Activated CD4-positive, alpha-beta T cell treated with anti-CD3 and anti-CD28 coated beads, Interleukin-2, amount 50 U/mL, for 48 hours (primary cell): ENCODE measurements at regions not wholly inside any gene's neighbourhood (a gene's known extent, or its start where the extent isn't known, plus 50 kb on each side); places are given as distances from the start of the nearest gene placed in this dataset.

Experiments used
- DNase-seq, 2 experiments: peaks; one replicate each; pipeline ENCODE4 v3.0.0-alpha.2; 2020

DNA sequence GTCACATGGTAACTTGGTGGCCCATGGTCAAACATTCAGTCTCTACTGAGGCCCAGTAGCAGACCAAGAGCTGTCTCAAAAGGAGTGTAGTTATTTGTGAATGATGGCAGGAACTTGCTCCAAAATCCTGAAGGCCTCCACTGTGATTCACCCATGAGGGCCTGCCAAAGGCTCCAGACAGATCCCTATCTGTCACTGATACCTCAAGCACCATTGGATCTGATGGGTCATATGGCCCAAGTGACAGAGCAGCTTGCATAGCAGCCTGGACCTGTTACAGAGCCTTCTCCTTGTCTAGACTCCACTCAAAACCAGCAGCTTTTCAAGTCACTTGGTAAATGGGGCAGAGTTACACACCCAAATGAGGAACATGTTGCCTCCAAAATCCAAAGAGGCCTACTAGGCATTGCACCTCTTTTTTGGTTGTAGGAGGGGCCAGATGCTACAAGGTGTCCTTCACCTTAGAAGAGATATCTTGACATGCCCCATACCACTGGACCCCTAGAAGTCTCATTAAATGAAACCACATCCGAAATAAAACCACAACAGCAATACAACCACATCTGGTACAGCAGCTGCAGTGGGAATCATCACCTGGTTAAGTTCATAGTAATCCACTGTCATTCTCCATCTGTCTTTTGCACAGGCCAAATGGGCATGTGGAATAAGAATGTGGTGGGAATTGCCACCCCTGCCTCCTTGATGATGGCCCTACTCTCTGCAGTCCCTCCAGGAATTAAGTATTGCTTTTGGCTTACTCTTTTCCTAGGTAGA lies 150.4 kb upstream of the MAX start:
- no peak for DNase-seq

DNA sequence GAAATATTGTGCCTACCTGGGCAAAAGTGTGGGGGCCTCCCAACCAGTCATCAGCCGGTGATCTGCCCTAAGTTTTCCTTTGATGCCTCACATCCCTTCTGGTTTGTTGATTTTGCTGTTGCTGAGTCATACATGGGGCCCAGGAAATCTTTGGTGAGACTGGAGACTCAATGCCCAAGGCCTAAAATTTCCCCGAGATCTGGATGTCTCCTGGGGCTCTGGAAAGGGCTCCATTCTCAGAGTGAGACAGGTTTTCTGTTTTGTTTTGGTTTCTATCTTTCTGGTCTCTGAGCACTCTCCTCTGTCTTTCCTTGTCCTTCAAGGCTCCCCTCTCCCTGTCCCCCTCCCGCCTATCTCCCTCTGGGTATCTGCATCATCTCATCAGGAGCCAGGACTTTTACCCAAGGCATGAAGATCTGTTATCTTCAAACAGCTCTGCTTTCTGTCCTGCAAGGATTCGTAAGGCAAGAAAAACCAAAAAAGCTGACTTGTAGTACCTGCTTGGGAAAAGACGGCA lies 152.8 kb upstream of the MAX start:
- DNase-seq: no peak

DNA sequence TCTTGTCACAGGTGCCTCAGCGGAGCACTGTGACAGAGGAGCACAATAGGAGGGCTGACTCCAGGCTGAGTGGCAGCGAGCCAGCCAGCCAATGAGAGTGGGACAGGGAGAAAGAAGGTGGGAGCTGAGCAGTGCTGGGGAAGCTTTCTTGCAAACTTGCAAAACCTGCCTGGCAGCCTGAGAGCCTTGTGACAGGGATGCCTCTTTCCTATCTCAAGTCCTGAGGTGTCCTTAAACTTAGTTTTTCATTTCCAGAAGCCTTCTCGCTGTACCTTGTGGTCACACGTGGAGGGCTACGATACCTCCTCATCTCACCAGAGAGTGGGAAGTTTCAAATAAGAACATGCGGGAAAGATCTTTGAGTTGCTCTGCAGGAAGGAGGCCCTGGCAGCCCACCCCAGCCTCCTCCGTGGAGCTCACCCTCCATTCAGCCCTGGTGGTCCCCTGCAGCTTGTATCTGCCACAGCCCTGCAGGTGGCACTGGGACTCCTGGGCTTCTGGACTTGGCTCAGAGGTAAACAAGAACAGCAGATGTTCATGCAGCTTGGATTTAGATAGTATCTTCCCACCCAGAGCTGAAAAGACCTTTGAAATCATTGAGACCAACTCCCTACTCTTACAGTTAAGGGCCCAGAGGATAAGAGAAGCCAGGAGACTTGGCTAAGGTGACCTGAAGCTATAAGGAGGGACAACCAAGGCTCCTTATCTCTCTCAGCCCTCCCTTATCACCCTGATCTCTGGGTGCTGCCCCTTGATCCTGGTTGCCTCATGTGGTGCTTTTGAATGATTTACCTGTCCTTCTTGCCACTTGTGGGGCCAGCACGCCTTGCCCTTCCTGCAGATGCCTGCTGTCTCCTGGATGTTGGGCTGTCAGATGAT lies 153.5 kb upstream of the MAX start:
- DNase-seq: no peak

DNA sequence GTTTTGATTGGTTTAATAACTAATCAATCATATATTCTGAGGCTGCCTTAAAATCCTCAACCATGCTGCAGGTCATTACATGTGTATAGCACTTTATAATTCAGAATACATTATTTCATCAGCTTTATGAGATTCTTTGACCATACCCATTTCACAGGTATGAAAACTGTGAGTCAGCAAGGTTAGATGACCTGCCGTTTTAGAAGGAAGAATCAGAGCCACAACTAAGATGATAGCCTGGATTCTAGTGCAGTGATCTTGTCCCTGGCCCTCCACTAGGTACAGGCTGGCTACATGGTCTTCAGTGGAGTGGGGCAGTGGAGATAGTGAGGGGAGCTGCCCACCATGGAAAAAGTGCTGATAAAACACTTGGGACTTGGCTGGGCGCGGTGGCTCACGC lies 154.4 kb upstream of the MAX start:
- DNase-seq: no peak

DNA sequence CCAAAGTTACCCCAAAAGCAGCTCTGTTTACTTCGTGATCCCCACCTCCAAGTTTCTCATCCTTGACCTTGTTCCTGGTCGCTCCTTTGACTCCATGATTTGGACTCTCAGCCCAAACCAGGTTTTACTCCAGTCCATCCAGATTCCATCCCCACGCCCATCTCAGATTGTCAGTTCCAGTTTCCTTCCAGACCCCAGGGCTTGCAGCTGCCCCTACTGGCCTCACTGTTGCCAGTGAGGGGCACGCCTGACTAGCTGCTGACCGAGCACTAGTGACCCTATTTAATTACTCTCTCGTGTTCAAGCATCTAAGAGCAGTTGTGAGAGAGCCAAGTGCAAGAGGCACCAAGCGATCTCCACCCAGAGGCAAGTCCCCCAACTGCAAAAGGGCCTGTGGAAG lies 155.1 kb upstream of the FUT8 start:
- no peak for DNase-seq

DNA sequence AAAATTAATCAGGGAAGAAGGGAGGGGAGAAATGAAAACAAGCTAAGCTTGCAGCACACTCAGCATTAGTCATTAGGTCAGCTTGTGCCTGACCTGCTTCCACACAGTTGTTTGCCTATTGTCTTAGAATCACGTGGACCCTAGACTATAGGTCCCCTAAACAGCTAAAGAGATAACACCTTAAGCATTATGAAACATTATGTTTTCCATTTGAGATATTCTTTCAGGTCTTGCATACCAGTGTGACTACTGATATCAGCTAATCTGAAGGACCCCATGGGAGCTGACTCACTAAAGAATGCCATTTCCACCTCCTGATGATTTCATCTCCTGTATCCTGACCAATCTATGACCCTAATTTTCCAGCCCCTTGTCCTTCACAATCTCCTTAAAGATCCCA lies 154.1 kb upstream of the FUT8 start:
- no peak for DNase-seq

DNA sequence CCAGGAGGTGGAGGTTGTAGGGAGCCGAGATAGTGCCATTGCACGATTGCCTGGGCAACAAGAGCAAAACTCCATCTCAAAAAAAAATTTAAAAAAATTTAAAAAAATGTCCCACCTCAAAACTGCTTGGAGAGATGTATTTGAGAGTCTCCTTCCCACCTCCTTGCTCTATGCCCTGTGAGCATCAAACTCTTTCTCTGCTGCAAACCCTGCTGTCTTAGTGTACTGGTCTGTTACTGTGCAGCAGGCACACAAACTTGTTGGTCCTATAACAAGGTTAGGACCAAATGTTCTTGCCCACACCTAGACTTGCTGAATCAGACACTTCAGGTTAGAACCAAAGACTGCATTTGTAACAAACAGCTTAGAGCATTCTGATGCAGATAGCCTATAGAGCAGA lies 153.5 kb upstream of the FUT8 start:
- DNase-seq: no peak

DNA sequence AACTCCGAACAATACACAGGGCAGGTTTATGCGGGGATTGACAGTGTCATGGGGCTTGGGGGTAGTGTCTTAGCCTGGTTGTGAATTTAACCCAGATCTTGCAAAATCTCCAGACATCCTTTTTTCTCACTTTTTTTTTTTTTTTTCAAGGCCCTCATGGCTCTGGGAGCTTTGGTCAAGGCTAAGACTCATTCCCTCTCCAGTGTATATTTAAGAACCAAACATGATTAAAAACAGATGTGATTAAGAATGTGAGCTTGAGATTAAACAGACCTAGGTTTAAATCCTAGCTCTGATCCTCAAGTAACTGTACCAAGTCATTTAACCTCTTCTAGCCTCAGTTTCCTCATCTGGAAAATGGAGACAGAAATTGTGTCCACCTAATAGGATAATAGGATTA lies 151.7 kb upstream of the FUT8 start:
- no peak for DNase-seq

DNA sequence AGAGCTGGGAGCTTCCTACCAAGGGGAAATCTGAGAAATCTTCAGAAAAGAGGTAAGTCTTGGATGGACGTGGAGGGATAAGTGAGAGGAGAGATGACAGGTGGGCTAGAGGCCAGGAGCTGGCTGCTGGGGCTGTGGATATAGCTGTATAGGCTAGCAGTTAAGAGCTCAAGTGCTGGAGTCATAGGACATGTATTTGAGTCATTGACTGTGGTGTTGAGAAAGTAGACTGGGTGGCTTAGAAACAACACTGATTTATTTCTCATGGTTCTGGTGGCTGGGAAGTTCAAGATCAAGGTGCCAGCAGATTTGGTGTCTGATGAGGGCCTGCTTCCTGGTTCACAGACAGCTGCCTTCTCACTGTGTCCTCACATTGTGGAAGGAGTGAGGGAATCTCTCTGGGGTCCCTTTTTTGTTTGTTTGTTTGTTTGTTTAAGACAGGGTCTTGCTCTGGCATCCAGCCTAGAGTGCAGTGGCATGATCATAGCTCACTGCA lies 151.1 kb upstream of the FUT8 start:
- no peak for DNase-seq

DNA sequence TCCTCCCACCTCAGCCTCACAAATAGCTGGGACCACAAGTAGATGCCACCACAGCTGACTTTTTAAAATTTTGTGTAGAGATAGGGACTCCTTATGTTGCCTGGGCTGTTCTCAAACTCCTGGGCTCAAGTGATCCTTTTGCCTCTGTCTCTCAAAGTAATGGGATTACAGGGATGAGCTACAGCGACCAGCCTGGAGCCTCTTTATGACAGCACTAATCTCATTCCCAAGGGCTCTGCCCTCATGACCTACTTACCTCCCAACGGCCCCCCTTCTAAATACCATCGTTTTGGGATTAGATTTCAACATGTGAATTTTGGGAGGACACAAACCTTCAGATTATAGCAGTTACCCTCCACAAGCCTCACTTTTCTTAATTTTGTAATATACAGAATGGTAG lies 150.6 kb upstream of the FUT8 start:
- no peak for DNase-seq

DNA sequence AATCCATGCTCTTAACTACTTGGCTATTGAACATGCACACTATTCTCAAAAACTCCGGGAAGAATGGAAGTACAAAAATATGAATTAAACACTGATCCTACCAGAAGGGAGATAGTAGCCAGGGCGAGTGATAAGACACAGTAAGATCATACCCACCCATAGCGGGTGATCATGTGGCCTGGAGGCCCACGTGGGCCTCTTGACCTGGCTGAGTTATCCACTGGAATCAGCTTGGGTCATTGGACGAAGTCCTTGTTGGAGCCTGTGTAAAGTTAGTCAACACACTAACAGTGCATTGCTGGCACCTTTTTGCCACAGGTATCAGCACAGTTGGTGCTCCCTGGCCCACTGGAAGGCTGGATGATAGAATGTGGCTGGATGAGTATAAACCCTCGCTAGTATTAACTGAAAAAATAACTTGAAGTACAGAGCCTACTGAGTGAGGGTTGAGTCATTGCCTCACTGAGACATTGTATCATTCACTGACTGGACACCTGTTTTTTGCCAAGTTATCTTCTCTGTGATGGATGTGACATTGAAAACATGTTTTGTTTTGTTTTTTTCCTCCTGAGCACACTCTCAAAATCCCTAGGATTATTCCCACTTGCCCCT lies 149.2 kb upstream of the FUT8 start:
- DNase-seq: no peak

DNA sequence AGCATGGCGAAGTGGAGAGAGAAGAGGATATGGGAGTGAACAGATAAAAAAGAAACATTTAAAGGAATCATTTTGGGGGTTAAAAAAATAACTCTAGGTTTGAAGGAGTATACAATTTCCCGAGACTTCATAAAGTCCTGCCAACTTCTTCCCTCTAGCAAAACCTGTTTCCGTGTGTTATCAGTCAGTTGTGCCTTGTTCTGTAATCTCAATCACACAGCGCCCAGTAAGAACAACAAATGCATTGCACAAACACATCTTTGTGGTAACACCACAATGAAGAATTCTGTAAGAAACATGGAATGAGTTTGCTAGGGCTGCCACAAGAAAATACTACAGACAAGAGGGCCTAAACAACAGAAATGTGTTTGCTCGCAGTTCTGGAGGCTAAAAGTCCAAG lies 144.7 kb upstream of the FUT8 start:
- DNase-seq: no peak

DNA sequence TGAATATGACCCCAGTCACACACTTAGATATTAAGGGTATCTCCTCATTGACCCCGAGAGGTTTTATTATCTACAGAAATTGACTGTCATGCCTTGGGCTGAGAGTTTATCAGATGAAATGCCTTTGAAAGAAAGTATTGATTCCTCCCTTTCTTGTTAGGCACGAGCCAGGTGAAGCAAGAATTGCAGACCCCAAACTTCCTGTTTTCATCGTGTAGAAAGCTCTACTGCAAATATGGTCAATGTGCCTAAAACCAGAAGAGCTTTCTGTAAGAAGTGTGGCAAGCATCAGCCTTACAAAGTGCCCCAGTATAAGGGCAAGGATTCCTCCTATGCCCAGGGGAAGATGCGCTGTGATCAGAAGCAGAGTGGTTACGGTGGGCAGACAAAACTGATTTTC lies 143.9 kb upstream of the FUT8 start:
- DNase-seq: no peak

DNA sequence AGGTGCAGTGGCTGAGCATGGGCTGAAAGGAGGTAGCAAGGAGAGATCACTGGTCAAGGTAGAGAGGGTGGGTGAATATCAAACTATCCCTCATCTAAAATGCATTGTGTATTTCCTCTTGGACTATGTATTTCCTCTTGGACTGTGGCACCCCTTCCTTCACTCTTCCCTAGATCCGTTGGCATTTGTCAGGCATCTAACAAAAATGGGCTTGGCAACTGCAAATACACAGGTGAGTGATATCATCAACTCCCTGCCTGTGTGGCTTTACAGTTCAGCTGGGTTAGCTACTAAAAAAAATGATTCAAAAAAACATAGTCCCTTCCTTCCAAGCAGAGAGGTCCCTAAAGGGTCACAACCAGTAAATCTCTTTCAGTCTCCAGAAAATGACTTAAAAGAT lies 142.8 kb upstream of the FUT8 start:
- no peak for DNase-seq

DNA sequence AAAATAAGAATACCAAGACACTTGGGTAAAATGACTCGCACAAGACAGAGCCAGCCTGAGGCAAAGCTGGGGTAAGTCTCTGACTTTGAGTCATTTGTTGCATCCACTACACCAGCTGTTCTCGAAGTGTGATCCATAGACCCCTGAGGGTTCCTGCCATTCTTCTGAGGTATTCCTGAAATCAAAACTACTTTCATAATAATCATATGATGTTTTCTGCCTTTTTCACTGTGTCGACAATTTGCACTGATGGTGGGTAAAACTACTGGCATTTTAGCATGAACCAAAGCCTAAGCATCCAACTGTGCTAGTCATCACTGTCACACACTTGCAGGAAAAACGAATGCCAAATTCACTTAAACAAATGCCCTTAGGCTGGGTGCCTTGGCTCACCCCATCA lies 135.5 kb upstream of the FUT8 start:
- DNase-seq: peak in 1 of 2 experiments; percentile 24

DNA sequence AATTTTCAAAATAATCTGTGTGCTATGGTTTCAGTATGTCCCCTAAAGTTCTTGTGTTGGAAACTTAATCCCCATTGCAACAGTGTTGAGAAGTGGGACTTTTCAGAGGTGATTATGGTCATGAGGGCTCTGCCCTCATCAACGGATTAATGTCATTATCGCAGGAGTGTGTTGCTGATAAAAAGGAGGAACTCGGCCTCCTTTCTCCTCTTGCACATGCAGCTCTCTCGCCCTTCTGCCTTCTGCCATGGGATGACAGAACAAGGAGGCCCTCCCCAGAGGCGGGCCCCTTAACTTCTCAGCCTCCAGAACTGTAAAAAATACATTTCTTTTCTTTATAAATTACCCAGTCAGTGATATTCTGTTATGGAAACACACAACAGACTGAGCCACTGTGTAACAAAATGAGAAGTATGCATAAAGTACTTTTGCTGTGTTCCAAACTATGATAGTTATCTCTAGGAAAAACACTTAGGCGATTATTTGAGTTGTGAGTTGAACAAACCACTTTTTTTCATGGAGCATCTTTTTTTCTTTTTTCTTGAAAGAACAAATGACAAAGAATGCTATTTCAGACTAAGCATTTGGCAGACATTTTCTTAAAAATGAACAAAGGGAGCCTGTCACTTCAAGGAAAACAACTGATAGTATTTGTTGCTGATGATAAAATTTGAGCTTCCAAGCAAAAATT lies 134.8 kb upstream of the FUT8 start:
- no peak for DNase-seq

DNA sequence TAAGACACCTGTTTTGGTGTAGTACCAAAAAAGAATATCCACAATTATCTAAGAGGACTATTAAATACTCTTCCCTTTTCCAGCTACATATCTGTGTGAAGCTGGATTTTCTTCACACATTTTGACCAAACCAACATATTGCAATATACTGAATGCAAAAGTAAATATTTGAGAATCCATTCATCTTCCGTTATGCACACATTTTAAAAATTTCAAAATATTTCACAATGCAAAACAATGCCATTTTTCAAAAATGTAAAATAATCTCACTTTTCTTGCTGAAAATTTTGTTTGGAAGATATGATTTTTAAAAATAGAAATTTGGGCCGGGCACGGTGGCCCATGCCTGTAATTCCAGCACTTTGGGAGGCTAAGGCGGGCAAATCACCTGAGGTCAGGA lies 133.9 kb upstream of the FUT8 start:
- no peak for DNase-seq

DNA sequence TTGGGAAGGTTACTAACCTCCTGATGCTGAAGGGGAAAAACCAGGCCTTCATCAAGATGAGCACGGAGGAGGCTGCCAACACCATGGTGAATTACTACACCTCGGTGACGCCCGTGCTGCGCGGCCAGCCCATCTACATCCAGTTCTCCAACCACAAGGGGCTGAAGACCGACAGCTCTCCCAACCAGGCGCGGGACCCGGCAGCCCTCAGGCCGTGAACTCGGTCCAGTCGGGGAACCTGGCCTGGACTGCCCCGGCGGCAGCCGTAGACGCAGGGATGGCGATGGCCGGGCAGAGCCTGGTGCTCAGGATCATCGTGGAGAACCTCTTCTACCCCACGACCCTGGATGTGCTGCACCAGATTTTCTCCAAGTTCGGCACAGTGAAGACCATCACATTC lies 133.0 kb upstream of the FUT8 start:
- no peak for DNase-seq

DNA sequence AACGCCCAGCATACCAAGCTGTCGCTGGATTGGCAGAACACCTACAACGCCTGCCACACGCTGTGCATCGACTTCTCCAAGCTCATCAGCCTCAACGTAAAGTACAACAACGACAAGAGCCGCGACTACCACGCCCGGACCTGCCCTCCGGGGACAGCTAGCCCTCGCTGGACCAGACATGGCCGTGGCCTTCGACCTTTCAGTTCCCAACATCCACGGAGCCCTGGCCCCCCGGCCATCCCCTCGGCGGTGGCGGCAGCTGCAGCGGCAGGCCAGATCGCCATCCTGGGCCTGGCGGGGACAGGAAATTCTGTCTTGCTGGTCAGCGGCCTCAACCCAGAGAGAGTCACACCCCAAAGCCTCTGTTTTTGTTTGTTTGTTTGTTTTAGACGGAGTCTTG lies 132.6 kb upstream of the FUT8 start:
- DNase-seq: no peak

DNA sequence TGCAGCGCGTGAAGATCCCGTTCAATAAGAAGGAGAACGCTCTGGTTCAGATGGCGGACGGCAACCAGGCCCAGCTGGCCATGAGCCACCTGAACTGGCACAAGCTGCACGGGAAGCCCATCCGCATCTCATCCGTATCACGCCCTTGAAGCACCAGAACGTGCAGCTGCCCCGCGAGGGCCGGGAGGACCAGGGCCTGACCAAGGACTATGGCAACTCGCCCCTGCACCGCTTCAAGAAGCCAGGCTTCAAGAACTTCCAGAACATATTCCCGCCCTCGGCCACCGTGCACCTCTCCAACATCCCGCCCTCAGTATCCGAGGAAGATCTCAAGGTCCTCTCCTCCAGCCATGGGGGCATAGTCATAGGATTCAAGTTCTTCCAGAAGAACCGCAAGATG lies 131.9 kb upstream of the FUT8 start:
- no peak for DNase-seq

DNA sequence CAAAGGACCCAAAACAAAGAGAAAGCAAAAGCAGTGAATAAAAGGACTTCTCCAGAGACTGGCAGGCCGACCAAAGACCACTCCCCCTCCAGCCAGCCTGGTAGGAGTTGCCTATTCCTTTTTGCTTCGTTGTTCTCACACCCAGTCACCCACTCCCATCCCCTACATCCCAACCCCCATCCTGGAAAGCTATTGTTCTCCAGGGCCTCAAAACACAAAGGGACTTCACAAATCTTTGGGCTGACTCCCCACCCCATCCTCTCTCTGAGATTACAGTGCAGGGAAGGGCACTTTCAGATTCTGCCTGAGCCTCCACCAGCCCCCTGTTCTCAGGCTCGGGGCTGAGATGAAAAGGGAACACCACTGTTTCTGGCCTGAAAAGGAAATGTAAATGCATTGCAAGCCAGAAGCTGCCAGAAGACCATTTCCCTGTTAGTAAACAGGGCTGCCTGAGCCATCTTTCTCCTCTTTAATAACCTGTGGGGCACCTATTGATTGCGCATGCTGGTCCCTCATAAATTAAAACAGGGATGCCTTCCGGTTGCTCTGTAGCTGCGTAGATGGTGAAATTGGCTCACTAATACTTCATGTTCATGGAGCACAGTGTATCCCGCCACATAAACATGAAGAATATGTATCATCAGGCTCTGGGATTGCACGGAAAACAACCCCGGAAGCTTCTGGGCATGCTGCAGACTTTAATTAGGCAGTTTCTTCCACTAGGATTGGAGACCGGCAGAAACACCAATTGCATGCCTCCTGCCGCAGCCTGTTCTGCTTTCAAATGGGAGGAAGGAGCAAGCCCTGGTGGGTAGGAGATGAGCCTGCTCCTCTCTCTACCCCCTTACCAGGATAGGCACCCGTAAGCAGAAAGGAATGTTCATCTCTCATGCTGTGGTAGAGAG lies 130.3 kb upstream of the FUT8 start:
- DNase-seq: no peak

DNA sequence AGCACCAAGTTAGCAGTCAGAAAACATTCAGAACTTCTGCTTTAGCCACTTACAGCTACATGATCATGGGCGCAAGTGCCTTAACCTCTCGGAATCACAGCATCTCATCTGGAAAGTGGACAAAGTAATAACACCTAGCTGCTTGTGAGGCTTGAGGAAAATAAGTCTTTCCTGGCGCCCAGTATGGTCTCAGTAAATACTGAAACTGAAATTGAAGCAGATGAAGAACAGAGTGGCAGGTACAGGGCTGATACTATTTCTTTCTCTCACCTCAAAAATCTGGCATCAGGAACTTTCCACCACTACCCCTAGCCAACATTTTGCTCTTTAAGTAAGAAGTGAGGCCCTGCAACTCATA lies 129.7 kb upstream of the FUT8 start:
- no peak for DNase-seq
